Colonic mucosa (tissue), 4 donors: ENCODE measurements at regions not wholly inside any gene's neighbourhood (a gene's known extent, or its start where the extent isn't known, plus 50 kb on each side); places are given as distances from the start of the nearest gene placed in this dataset.

ENCODE experiments used
- DNase-seq: peaks from one replicate; pipeline ENCODE4 v3.0.0-alpha.2; 2020
- H3K27ac ChIP-seq: fragments of 200-600 bp; one replicate; pipeline ENCODE4 v1.8.0; 2021
- H3K27me3 ChIP-seq: fragments of 200-600 bp; one replicate; pipeline ENCODE4 v1.8.0; 2021
- H3K36me3 ChIP-seq: fragments of 200-600 bp; one replicate; pipeline ENCODE4 v1.8.0; 2021
- H3K4me1 ChIP-seq: fragments of 200-600 bp; one replicate; pipeline ENCODE4 v1.8.0; 2021; ENCODE audit warnings: mild to moderate bottlenecking
- H3K4me3 ChIP-seq: fragments of 200-600 bp; one replicate; pipeline ENCODE4 v1.8.0; 2021
- H3K9ac ChIP-seq, 2 donors: one replicate each; pipeline ENCODE4 v1.7.0; 2013; ENCODE audit warnings: control low read depth in 2 of 2, low read depth in 2 of 2, low read length in 2 of 2
- H3K9me3 ChIP-seq: fragments of 200-600 bp; one replicate; pipeline ENCODE4 v1.8.0; 2021
- CTCF ChIP-seq: fragments of 200-600 bp; IDR thresholded peaks from one replicate; pipeline ENCODE4 v1.8.0; 2022; ENCODE audit warnings: antibody characterized with exemption, mild to moderate bottlenecking
- intact Hi-C: fragments of 100-400 bp; cut with DNase I; formaldehyde crosslinking; loops from one replicate; pipeline ENCODE4 v1.14.1; 2022
- donor health status: healthy.
- donor health status: DM: no; HTN: no; CAD: no.
- donor health status: DM: no; HTN: no; CAD: no.

- H3K27ac ChIP-seq = no peak overlapping the region
- intact Hi-C loops = no loop called here
- H3K27me3 ChIP-seq = no peaks in the 10 kb centered on the region
- DNase-seq = no peak
- no peaks in the 10 kb centered on the region for H3K9me3 ChIP-seq
- H3K4me3 ChIP-seq = no peak overlapping the region
- no peak for TF ChIP-seq CTCF
- no peaks in the 10 kb centered on the region for H3K4me1 ChIP-seq
- H3K9ac ChIP-seq = no peak overlapping the region
- H3K36me3 ChIP-seq = no peaks in the 10 kb centered on the region
Measured at GRCh38 chr5:101142102-101142501, 239.0 kb upstream of the ST8SIA4 start.

- no peaks in the 10 kb centered on the region for H3K4me1 ChIP-seq
- no peak overlapping the region for H3K4me3 ChIP-seq
- no peak overlapping the region for H3K9ac ChIP-seq
- DNase-seq = no peak
- no peaks in the 10 kb centered on the region for H3K9me3 ChIP-seq
- intact Hi-C loops = no loop called here
- H3K27ac ChIP-seq = no peak overlapping the region
- no peaks in the 10 kb centered on the region for H3K27me3 ChIP-seq
- TF ChIP-seq CTCF = no peak
- no peaks in the 10 kb centered on the region for H3K36me3 ChIP-seq
Measured at GRCh38 chr5:101136454-101136853, 233.4 kb upstream of the ST8SIA4 start.

- TF ChIP-seq CTCF = no peak
- no peaks in the 10 kb centered on the region for H3K9me3 ChIP-seq
- H3K4me3 ChIP-seq = no peak overlapping the region
- no peaks in the 10 kb centered on the region for H3K27me3 ChIP-seq
- H3K4me1 ChIP-seq = no peaks in the 10 kb centered on the region
- no peak for DNase-seq
- no peaks in the 10 kb centered on the region for H3K36me3 ChIP-seq
- H3K9ac ChIP-seq = no peak overlapping the region
- no peak overlapping the region for H3K27ac ChIP-seq
- intact Hi-C loops = no loop called here
Measured at GRCh38 chr5:101123363-101123762, 220.3 kb upstream of the ST8SIA4 start.

GRCh38 chr5:101112645-101113044 lies 209.6 kb upstream of the ST8SIA4 start:
- H3K27ac ChIP-seq = no peak overlapping the region
- no peak for TF ChIP-seq CTCF
- intact Hi-C loops = no loop called here

GRCh38 chr5:101103874-101104273 lies 200.8 kb upstream of the ST8SIA4 start:
- no peak for TF ChIP-seq CTCF
- Histone ChIP-seq H3K4me3 (no peak overlapping the region), H3K27me3 (no peaks in the 10 kb centered on the region), H3K9me3 (no peaks in the 10 kb centered on the region), H3K4me1 (no peaks in the 10 kb centered on the region), H3K36me3 (no peaks in the 10 kb centered on the region), H3K27ac (no peak overlapping the region), H3K9ac (no peak overlapping the region)
- DNase-seq = no peak
- intact Hi-C loops = no loop called here

More at GRCh38 chr5:101112645-101113044, 209.6 kb upstream of the ST8SIA4 start:
- no peak for DNase-seq
- no peaks in the 10 kb centered on the region for H3K27me3 ChIP-seq
- H3K36me3 ChIP-seq = no peaks in the 10 kb centered on the region
- no peak overlapping the region for H3K9ac ChIP-seq
- no peak overlapping the region for H3K4me3 ChIP-seq
- no peaks in the 10 kb centered on the region for H3K4me1 ChIP-seq
- H3K9me3 ChIP-seq = no peaks in the 10 kb centered on the region

- Histone ChIP-seq H3K4me1 (no peaks in the 10 kb centered on the region), H3K27ac (no peak overlapping the region), H3K9me3 (no peaks in the 10 kb centered on the region), H3K27me3 (no peaks in the 10 kb centered on the region), H3K36me3 (no peaks in the 10 kb centered on the region), H3K9ac (no peak overlapping the region), H3K4me3 (no peak overlapping the region)
- no peak for DNase-seq
- no peak for TF ChIP-seq CTCF
- intact Hi-C loops = no loop called here
Measured at GRCh38 chr5:101102506-101102905, 199.4 kb upstream of the ST8SIA4 start.
